K562 (cell line): ENCODE measurements at regions not wholly inside any gene's neighbourhood (a gene's known extent, or its start where the extent isn't known, plus 50 kb on each side); places are given as distances from the start of the nearest gene placed in this dataset.

Experiments
- ARHGAP35 ChIP-seq: fragments of 450-650 bp; IDR thresholded peaks from 2 replicates; pipeline ENCODE4 v1.6.1; 2018; ENCODE audit not compliant: partially characterized antibody
- ATF1 ChIP-seq, 2 experiments: fragments of 450-650 bp in 1 of 2; IDR thresholded peaks; 2 replicates each; pipeline ENCODE4 v1.6.1; 2016; ENCODE audit warnings: missing compliant biosample characterization in 1 of 2, missing genetic modification characterization in 1 of 2
- CTCF ChIP-seq, 3 experiments: IDR thresholded peaks in 2 of 3; conservative IDR thresholded peaks in 1 of 3; 2 replicates each; pipeline ENCODE4 v1.5.1; 2011 to 2012; ENCODE audit warnings: low read length in 3 of 3, mild to moderate bottlenecking in 3 of 3, control low read depth in 2 of 3, improper control_type of control experiment in 1 of 3, inconsistent platforms in 1 of 3, low read depth in 1 of 3, mixed read lengths in 1 of 3, moderate library complexity in 1 of 3; ENCODE audit not compliant: insufficient read depth in 2 of 3
- DDX20 ChIP-seq: fragments of 450-650 bp; IDR thresholded peaks from 2 replicates; pipeline ENCODE4 v1.6.1; 2016; ENCODE audit warnings: missing genetic modification characterization, low read depth, mild to moderate bottlenecking, missing compliant biosample characterization, moderate library complexity
- GMEB1 ChIP-seq: fragments of 250-450 bp; sonication (Bioruptor Pico); IDR thresholded peaks from 2 replicates; pipeline ENCODE4 v1.4.0; 2020; ENCODE audit warnings: mild to moderate bottlenecking
- ILF3 ChIP-seq: fragments of 450-650 bp; IDR thresholded peaks from 2 replicates; pipeline ENCODE4 v1.6.1; 2018; ENCODE audit warnings: antibody characterized with exemption, mild to moderate bottlenecking, moderate library complexity, borderline replicate concordance
- KAT2B ChIP-seq: IDR thresholded peaks from one replicate; pipeline ENCODE4 v1.6.1; 2012; ENCODE audit warnings: low read depth, mild to moderate bottlenecking, control low read depth, inconsistent platforms, low read length, moderate library complexity
- MTA3 ChIP-seq: fragments of 450-650 bp; formaldehyde crosslinking; IDR thresholded peaks from 2 replicates; pipeline ENCODE4 v1.6.1; 2017; ENCODE audit warnings: mild to moderate bottlenecking, borderline replicate concordance
- REST ChIP-seq, 2 experiments: fragments of 450-650 bp; formaldehyde crosslinking in 1 of 2; IDR thresholded peaks; 2 replicates each; pipeline versions ENCODE4 v1.4.0 to v1.6.1; 2014 to 2020; ENCODE audit warnings: mild to moderate bottlenecking in 2 of 2, borderline replicate concordance in 1 of 2, low read depth in 1 of 2
- TBL1XR1 ChIP-seq, 2 experiments: IDR thresholded peaks; 2 replicates each; pipeline ENCODE4 v1.6.1; 2012; ENCODE audit warnings: improper control_type of control experiment in 2 of 2, low read length in 2 of 2, mild to moderate bottlenecking in 1 of 2
- TEAD2 ChIP-seq: fragments of 450-650 bp; IDR thresholded peaks from 2 replicates; pipeline ENCODE4 v1.6.1; 2016; ENCODE audit warnings: missing genetic modification characterization, control low read depth, missing compliant biosample characterization
- ZC3H11A ChIP-seq: IDR thresholded peaks from 2 replicates; pipeline ENCODE4 v1.6.1; 2012; ENCODE audit warnings: low read depth, low read length, improper control_type of control experiment
- ZNF766 ChIP-seq: fragments of 200-800 bp; sonication (Bioruptor generic); conservative IDR thresholded peaks from 2 replicates; pipeline ENCODE4 v1.6.1; 2016; ENCODE audit warnings: missing genetic modification characterization, missing compliant biosample characterization

- 0 out of 2 replicates have a peak, but pooled peaks have one; percentile 18 for TF ChIP-seq GMEB1 (CRISPR knock-in tag)
- no peak for TF ChIP-seq ILF3
- TF ChIP-seq TEAD2: 0 out of 2 replicates have a peak, but pooled peaks have one; percentile 51
- TF ChIP-seq CTCF (IDR thresholded peaks at IDR 0.05 in 2 of 3, conservative IDR thresholded peaks at IDR 0.05 in 1 of 3; ENCODE audit: insufficient read depth in 2 of 3, low read depth in 1 of 3, low read length in 3 of 3): peak; percentile 78 to 95 (median 81)
- TF ChIP-seq ARHGAP35: no peak
- peak; percentile 69; the same call in 1 of the 2 replicates for TF ChIP-seq ZNF766
- TF ChIP-seq DDX20 (tag): 0 out of 2 replicates have a peak, but pooled peaks have one; percentile 38
- TF ChIP-seq TBL1XR1 (IDR thresholded peaks at IDR 0.05; ENCODE audit: low read length in 2 of 2): 0 out of 4 replicates have a peak, but pooled peaks of 1 of the 2 experiments have one; percentile 25
- peak; percentile 87 for TF ChIP-seq REST (IDR thresholded peaks at IDR 0.05; ENCODE audit: borderline replicate concordance)
- no peak for TF ChIP-seq REST (CRISPR knock-in tag; IDR thresholded peaks at IDR 0.05; ENCODE audit: low read depth)
- no peak for TF ChIP-seq ZC3H11A
- no peak for TF ChIP-seq ATF1 (CRISPR knock-in tag; IDR thresholded peaks at IDR 0.05)
- 0 out of 2 replicates have a peak, but pooled peaks have one; percentile 35 for TF ChIP-seq ATF1 (tag; IDR thresholded peaks at IDR 0.05)
- no peak for TF ChIP-seq KAT2B
- no peak for TF ChIP-seq MTA3
Observed at GRCh38 chr2:177332026-177332991, 60.3 kb upstream of the AGPS start (continued).
